Gastrocnemius medialis (tissue), 4 donors: ENCODE measurements at regions not wholly inside any gene's neighbourhood (a gene's known extent, or its start where the extent isn't known, plus 50 kb on each side); places are given as distances from the start of the nearest gene placed in this dataset.

Source experiments
- CTCF ChIP-seq, 5 experiments: fragments of 450-650 bp in 3 of 5; fragments of 200-600 bp in 2 of 5; sonication (generic) in 2 of 5; IDR thresholded peaks in 4 of 5; conservative IDR thresholded peaks in 1 of 5; 1 replicate in 4 of 5; 2 replicates in 1 of 5; pipeline ENCODE4 v1.5.1; 2016 to 2019; ENCODE audit warnings: antibody characterized with exemption in 5 of 5, mild to moderate bottlenecking in 3 of 5, moderate library complexity in 3 of 5
- POLR2A ChIP-seq, 2 donors: fragments of 450-650 bp; IDR thresholded peaks; one replicate each; pipeline ENCODE4 v1.6.1; 2017; ENCODE audit warnings: antibody characterized with exemption in 2 of 2, mild to moderate bottlenecking in 2 of 2, moderate library complexity in 2 of 2

- TF ChIP-seq CTCF (IDR thresholded peaks at IDR 0.05 in 4 of 5, conservative IDR thresholded peaks at IDR 0.05 in 1 of 5) (no peak), POLR2A (IDR thresholded peaks at IDR 0.05) (no peak)
Observed at GRCh38 chr12:76690921-76691700, 72.8 kb upstream of the ZDHHC17 start.
